HCEC 1CT (cell line): ENCODE measurements at regions not wholly inside any gene's neighbourhood (a gene's known extent, or its start where the extent isn't known, plus 50 kb on each side); places are given as distances from the start of the nearest gene placed in this dataset.

Source experiments
- DNase-seq: peaks from one replicate; pipeline ENCODE4 v3.0.0-alpha.2; 2017

- DNase-seq, result no peak
These were observed 98.1 kb upstream of the MAP1LC3B2 start for GRCh38 chr12:116461060-116461459.

GRCh38 chr12:116463366-116463765, 95.8 kb upstream of the MAP1LC3B2 start:
- no peak for DNase-seq

- DNase-seq, result no peak
These were observed 93.8 kb upstream of the MAP1LC3B2 start for GRCh38 chr12:116465407-116465806.

GRCh38 chr12:116465856-116466255, 93.3 kb upstream of the MAP1LC3B2 start:
- no peak for DNase-seq

DNA sequence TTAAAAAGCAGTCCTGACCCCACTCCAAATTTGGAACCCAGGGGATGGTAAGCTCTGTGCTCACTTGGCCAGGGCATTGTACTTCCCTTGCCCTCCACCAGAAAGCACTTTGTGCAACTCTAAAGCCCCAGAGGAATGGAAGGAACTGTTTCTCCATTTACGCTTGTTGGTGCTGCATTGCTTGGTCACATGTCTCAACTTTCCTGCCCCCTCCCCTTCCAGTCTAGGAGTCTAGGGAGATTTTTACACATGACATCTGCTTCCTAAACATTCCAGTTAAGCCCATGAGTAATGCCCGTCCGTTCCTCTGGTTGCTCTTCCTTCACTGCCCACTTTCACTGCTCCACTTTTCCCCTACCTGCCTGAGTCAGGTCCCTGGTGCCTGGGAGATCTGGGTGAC, 92.6 kb upstream of the MAP1LC3B2 start:
- DNase-seq, result peak; percentile 9

DNA sequence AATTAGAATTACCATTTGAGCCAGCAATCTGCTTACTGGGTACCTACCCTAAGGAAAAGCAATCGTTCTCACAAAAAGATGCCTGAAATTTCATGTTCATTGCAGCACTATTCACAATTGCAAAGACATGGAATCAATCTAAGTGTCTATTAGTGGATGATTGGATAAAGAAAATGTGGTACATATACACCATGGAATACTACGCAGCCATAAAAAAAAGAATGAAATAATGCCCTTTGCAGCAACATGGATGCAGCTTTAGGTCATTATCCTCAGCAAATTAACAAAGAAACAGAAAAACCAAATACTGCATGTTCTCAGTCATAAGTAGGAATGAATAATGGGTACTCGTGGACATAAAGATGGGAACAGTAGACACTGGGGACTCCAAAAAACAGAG, 89.8 kb upstream of the MAP1LC3B2 start:
- no peak for DNase-seq

DNA sequence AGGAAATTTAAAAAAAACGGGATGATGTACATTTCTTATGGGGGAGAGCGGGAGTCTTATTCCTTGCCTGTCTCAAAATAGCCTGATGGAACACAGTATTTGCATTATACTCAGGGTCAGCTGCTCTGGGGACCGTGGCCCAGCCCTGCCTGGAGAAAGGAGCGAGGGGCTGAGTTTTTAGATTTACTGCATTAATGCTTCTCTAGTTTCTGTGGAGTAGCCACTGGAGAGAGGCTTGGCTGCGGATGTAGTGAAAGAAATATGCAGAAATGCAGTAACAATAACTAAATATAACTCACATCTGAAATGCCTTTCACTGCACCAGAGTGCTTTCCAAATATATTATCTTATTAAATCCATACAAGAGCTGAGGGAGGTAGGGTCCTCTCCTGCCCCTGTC, 87.6 kb upstream of the MAP1LC3B2 start:
- DNase-seq, result no peak

- DNase-seq, result no peak
These were observed 87.0 kb upstream of the MAP1LC3B2 start for GRCh38 chr12:116472193-116472592.

- DNase-seq, result no peak
These were observed 85.8 kb upstream of the MAP1LC3B2 start for GRCh38 chr12:116473416-116473815.

DNA sequence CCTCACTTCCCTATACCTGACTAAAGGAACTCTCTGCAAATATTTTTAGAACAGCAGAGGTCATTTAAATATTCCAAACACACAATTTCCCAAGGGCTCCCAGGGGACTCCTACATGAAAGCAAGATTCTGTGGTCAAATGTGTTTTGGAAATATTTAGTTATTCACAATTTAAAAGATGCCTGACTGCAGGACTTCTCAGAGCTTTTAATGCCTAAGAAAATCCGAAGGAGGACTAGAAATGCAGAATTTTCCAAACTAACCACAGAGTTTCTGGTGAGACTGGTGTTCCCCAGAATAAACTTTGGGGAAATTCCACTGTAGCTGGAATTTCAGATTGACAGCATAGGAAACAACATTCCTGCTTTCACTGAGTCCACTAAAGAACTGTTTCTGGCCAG, 84.8 kb upstream of the MAP1LC3B2 start:
- no peak for DNase-seq

GRCh38 chr12:116474899-116475298, 84.3 kb upstream of the MAP1LC3B2 start:
- DNase-seq, result no peak

- no peak for DNase-seq
These were observed 82.9 kb upstream of the MAP1LC3B2 start for GRCh38 chr12:116476227-116476822.

- DNase-seq, result no peak
These were observed 80.9 kb upstream of the MAP1LC3B2 start for GRCh38 chr12:116478243-116478773.

DNA sequence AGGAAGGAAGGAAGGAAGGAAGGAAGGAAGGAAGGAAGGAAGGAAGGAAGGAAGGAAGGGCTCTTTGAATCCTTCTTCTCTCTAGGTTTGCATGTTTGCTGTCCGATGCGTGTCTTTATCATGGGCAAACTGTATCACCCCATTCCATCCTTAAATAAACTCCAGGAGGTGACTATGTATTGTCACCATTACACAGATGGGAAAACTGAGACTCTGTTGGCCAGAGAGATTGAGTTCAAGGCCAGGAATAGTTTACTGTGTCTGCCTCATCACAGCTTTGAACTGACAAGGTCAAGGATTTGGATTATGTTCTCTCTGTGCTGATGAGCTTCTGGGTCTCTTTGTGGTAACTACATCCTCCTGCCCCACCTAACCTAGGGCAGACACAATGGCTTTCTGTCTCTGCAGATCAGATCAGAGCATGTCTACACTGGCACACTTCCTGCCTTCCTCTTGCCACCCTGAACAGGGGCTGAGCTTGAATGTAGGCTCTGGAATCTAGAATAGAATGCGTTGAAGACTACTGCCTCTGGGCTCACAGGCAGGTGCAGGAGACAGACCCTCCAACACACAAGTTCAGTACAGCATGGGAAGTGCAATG, 78.9 kb upstream of the MAP1LC3B2 start:
- DNase-seq, result no peak

DNA sequence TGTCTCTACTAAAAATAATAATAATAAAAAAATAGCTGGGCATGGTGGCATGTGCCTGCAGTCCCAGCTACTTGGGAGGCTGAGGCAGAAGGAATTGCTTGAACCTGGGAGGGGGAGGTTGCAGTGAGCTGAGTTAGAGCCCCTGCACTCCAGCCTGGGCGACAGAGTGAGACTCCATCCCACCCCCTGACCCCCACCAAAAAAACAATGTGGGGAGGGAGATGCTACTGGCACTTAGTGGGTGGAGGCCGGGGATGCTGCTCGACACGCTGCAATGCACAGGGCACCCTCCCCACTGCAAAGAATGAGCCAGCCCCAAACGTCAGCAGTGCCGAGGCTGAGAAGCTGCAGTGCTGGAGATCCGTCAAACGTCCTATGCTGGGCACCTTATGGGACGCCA, 77.5 kb upstream of the MAP1LC3B2 start:
- no peak for DNase-seq

GRCh38 chr12:116482179-116482578, 77.0 kb upstream of the MAP1LC3B2 start:
- no peak for DNase-seq

GRCh38 chr12:116482859-116483258, 76.3 kb upstream of the MAP1LC3B2 start:
- DNase-seq, result no peak

- DNase-seq, result no peak
These were observed 75.0 kb upstream of the MAP1LC3B2 start for GRCh38 chr12:116483959-116484750.

DNA sequence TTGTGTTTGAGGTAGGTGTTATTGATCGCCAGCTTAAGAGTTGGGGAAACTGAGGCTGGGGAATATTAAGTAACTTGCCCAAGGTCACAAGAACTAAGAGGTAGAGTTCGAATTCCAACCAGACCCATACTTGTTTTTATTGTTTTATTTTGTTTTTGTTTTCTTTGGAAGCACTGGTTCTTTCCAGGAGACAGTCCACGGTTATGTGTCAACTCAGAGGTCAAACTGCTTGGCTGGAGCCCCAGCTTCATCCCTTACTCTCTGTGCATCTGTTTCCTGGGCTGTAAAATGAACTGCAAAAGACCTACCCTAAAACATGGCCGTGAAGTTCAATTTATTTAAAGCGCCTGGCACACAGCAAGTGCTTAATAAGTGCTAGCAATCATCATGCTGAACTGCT, 74.4 kb upstream of the MAP1LC3B2 start:
- peak; percentile 20 for DNase-seq

DNA sequence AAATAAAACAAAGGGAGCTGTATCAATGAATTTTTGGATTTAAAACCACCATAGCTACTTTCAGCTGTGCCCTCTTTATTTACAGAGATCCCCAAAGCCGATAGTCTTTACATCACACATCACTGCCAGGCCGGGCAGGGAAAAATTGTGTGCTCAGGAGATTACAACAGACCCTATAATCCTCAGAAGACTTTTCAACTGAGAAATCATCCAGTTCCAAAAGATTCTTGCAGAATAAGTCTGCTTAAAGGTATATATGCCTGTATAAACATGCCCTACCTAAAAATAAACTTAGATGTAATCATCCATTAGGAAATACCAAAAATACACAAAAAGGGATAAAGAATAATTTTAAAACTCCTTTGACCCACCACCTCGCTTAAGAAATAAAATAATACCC, 70.1 kb upstream of the MAP1LC3B2 start:
- DNase-seq, result no peak

DNA sequence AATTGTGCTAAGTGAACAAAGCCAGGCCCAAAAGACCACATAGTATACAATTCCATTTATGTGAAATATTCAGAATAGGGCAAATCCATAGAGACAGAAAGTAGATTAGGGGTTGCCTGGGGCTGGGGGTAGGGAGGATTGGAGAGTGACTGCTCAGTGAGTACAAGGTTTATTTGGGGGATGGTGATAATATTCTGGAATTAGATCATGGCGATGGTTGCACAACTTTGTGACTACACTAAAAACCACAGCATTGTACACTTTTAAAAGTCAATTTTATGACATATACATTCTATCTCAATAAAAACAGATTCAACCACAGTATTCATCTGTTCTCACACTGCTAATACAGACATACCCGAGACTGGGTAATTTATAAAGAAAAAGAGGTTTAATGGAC, 68.7 kb upstream of the MAP1LC3B2 start:
- peak; percentile 66 for DNase-seq

GRCh38 chr12:116492703-116493324, 66.4 kb upstream of the MAP1LC3B2 start:
- DNase-seq, result peak; percentile 45

GRCh38 chr12:116495260-116495659, 63.9 kb upstream of the MAP1LC3B2 start:
- peak; percentile 32 for DNase-seq
